GM12864 (cell line): ENCODE measurements at regions not wholly inside any gene's neighbourhood (a gene's known extent, or its start where the extent isn't known, plus 50 kb on each side); places are given as distances from the start of the nearest gene placed in this dataset.

ENCODE experiments used
- DNase-seq: peaks from one replicate; pipeline ENCODE4 v3.0.0-alpha.2; 2011; ENCODE audit warnings: low read depth
- H3K4me3 ChIP-seq: 2 replicates; pipeline ENCODE4 v1.5.1; 2011; ENCODE audit warnings: mild to moderate bottlenecking, low read depth, low read length, control low read depth
- TF ChIP-seq, protein P1 (sequence below): IDR thresholded peaks from 2 replicates; pipeline ENCODE4 v1.5.1; 2011; ENCODE audit warnings: low read depth, mild to moderate bottlenecking, moderate library complexity, low read length, control low read depth, inconsistent platforms; ENCODE audit errors: missing control alignments

DNA sequence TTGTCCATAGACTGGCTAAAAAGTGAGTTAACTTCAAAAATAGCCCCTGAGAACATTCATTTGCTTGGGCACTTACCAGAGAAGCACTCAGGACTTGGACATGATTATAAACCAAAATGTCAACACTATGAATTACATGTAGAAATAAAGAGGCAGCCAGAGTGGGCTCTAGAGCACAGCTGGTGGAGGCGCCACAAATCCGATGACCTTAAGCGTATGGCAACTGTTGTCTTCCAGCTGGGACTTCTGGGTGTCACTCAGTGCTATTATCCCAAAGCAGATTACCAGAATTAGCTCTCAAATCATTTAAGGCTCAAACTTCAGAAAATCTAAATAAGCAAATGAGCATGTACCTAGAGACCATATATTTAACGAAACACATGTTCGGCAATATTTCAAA is 1255.5 kb upstream of the SLC10A2 start:
- TF ChIP-seq, protein P1, sequence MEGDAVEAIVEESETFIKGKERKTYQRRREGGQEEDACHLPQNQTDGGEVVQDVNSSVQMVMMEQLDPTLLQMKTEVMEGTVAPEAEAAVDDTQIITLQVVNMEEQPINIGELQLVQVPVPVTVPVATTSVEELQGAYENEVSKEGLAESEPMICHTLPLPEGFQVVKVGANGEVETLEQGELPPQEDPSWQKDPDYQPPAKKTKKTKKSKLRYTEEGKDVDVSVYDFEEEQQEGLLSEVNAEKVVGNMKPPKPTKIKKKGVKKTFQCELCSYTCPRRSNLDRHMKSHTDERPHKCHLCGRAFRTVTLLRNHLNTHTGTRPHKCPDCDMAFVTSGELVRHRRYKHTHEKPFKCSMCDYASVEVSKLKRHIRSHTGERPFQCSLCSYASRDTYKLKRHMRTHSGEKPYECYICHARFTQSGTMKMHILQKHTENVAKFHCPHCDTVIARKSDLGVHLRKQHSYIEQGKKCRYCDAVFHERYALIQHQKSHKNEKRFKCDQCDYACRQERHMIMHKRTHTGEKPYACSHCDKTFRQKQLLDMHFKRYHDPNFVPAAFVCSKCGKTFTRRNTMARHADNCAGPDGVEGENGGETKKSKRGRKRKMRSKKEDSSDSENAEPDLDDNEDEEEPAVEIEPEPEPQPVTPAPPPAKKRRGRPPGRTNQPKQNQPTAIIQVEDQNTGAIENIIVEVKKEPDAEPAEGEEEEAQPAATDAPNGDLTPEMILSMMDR, result no peak
- H3K4me3 ChIP-seq, result no peak overlapping the region
- DNase-seq, result no peak

DNA sequence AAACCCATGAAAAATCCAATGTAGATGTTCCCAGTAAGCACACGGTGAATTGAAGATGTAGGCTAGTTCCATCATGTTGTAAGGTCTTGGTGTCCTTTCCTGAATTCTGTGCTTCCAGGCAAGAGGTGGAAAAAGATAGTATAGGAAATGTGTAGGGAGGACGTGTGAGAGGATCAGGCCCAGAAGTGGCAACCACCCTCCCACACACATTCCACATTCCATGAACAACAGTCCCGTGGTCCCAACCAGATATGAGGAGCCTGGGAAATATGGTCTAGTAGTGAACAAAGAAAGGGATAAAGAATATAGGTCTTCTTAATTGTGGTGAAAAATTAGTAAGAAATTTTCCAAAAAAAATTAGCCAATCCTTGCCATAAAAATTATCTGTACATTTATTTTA is 1254.2 kb upstream of the SLC10A2 start:
- H3K4me3 ChIP-seq, result no peak overlapping the region
- no peak for DNase-seq
- TF ChIP-seq, protein P1, result no peak

DNA sequence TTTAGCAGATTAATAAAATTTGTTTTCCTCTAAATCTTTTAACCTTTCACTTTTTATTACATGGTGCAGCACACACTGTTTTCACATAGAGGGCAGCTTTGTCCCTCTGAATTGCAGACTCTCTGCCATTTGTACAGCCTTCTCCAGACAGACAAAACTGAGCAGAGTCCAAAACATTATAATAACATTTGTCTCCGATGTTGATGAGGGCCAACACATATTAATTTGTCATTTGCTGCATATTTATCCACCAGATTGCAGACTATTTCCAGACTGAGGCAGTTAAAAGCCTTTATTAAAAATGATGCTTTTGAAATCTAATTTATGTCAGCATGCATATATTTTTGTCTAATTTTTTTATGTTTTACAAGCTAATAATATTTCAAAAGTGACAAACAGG is 1251.9 kb upstream of the SLC10A2 start:
- TF ChIP-seq, protein P1, result no peak
- no peak overlapping the region for H3K4me3 ChIP-seq
- DNase-seq, result no peak

DNA sequence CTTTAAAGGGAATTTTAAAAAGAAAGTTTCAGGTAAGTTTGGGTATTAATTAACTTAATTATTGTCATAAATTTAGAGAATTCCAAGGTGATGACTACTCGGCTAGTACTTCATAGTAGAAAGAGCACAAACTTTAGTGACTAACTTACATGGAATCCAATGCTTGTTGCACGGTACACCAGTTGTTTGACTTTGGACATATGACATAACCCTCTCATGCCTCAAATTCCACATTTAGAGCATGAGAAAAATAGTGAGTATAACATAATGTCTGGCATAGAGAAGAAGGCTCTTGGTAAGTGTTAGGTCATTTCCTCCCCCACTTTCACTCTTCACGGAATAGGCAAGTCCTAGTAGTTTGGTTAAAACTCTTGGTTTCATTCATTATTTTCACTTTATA is 1249.4 kb upstream of the SLC10A2 start:
- TF ChIP-seq, protein P1, result no peak
- no peak for DNase-seq
- H3K4me3 ChIP-seq, result no peak overlapping the region

DNA sequence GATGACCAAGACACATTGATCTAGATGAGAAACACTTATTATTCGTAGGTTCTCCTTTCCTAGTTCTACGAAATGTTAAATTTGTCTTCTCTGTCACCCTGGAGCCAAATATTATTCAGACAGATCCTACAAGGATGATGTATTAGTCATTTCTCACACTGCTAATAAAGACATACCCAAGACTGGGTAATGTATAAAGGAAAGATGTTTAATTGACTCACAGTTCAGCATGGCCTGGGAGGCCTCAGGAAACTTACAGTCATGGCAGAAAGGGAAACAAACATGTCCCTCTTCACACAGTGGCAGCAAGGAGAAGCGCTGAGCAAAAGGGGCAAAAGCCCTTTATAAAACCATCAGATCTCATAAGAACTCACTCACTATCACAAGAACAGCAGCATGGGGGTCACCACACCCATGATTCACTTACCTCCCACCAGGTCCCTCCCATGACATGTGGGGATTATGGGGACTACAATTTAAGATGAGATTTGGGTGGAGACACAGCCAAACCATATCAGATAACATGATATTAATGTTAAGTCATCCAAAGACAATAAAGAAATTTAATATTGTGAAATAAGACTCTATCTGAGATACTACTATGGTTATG is 1248.8 kb upstream of the SLC10A2 start:
- no peak overlapping the region for H3K4me3 ChIP-seq
- no peak for DNase-seq
- TF ChIP-seq, protein P1, result no peak

DNA sequence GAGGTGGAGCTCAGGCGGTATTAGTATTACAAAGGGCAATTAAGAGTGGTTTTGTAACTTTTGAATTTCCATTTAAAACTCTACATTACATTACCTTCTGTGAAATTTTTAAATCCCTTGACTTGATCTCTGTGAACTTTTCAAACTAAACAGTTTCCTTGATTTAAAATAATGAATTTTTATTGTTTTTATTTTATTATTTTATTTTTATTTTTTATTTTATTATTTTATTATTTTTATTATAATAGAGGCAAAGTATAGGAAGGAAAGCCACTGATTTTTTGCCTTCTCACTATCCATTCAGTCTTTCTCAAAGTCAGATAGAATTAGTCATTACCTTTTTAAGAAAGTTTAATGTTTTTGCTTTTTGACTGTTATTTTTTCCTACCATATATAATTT is 1248.1 kb upstream of the SLC10A2 start:
- DNase-seq, result no peak
- H3K4me3 ChIP-seq, result no peak overlapping the region
- TF ChIP-seq, protein P1, result no peak

DNA sequence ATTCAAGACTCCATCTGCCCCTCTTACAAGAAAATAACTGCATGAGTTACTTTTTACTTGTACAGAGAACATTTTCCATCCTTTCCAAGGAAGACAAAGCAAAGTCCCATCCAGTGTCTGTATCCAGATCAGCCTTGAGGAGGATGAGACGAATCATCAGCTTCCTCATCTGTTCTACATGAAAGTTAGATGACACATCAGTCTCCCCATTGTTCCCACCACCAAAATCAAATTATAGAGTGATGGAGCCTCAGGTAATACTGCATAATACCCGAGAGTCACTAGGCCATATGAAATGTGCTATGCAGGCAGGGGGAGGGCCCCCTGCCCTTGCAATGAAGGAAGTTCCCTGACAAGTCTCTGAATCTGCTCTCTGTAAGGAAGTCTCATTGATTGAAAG is 1244.6 kb upstream of the SLC10A2 start:
- no peak overlapping the region for H3K4me3 ChIP-seq
- TF ChIP-seq, protein P1, result no peak
- DNase-seq, result no peak
